ENCODE measurements at regions not wholly inside any gene's neighbourhood (a gene's known extent, or its start where the extent isn't known, plus 50 kb on each side); places are given as distances from the start of the nearest gene placed in this dataset.

GRCh38 chr2:17299891-17300540 lies 218.2 kb downstream of the RAD51AP2 start:
- H3K36me3 ChIP-seq (ENCODE audit: control insufficient read depth in 2 of 3, insufficient read depth in 3 of 3, low read length in 3 of 3) = no peaks in the 10 kb centered on the region
- DNase-seq (no peak), FAIRE-seq (no peak)
- H3K27me3 ChIP-seq (ENCODE audit: control insufficient read depth, insufficient read depth, low read length) = no peaks in the 10 kb centered on the region
- H3K4me3 ChIP-seq (ENCODE audit: low read length in 3 of 3) = no peak overlapping the region
- H3K4me1 ChIP-seq (ENCODE audit: control insufficient read depth in 2 of 3, insufficient read depth in 2 of 3, low read depth in 1 of 3, low read length in 3 of 3) = no peaks in the 10 kb centered on the region
- H3K9me3 ChIP-seq (ENCODE audit: control insufficient read depth in 2 of 3, insufficient read depth in 1 of 3, low read length in 3 of 3) = no peaks in the 10 kb centered on the region
- H3K27ac ChIP-seq (ENCODE audit: low read depth in 2 of 2, low read length in 2 of 2) = no peak overlapping the region
- intact Hi-C loops (cut with DNase I) = no loop called here
- no peak overlapping the region for H3K9ac ChIP-seq (ENCODE audit: low read length in 3 of 3)
- no peak for TF ChIP-seq CTCF (IDR thresholded peaks at IDR 0.05; ENCODE audit: borderline replicate concordance, extremely low read depth, insufficient read depth)

GRCh38 chr2:17298453-17298852 lies 219.8 kb downstream of the RAD51AP2 start:
- Histone ChIP-seq H3K9ac (ENCODE audit: low read length in 3 of 3) (no peak overlapping the region), H3K27ac (ENCODE audit: low read depth in 2 of 2, low read length in 2 of 2) (no peak overlapping the region), H3K36me3 (ENCODE audit: control insufficient read depth in 2 of 3, insufficient read depth in 3 of 3, low read length in 3 of 3) (no peaks in the 10 kb centered on the region), H3K9me3 (ENCODE audit: control insufficient read depth in 2 of 3, insufficient read depth in 1 of 3, low read length in 3 of 3) (no peaks in the 10 kb centered on the region), H3K4me3 (ENCODE audit: low read length in 3 of 3) (no peak overlapping the region), H3K27me3 (ENCODE audit: control insufficient read depth, insufficient read depth, low read length) (no peaks in the 10 kb centered on the region), H3K4me1 (ENCODE audit: control insufficient read depth in 2 of 3, insufficient read depth in 2 of 3, low read depth in 1 of 3, low read length in 3 of 3) (no peaks in the 10 kb centered on the region)
- FAIRE-seq (no peak), DNase-seq (no peak)
- TF ChIP-seq CTCF (IDR thresholded peaks at IDR 0.05; ENCODE audit: borderline replicate concordance, extremely low read depth, insufficient read depth) = no peak
- intact Hi-C loops (cut with DNase I) = no loop called here

- intact Hi-C loops (cut with DNase I) = no loop called here
- H3K27me3 ChIP-seq (ENCODE audit: control insufficient read depth, insufficient read depth, low read length) = no peaks in the 10 kb centered on the region
- TF ChIP-seq CTCF (IDR thresholded peaks at IDR 0.05; ENCODE audit: borderline replicate concordance, extremely low read depth, insufficient read depth) = no peak
- no peak overlapping the region for H3K4me3 ChIP-seq (ENCODE audit: low read length in 3 of 3)
- H3K4me1 ChIP-seq (ENCODE audit: control insufficient read depth in 2 of 3, insufficient read depth in 2 of 3, low read depth in 1 of 3, low read length in 3 of 3) = no peaks in the 10 kb centered on the region
- no peak for DNase-seq
- H3K9me3 ChIP-seq (ENCODE audit: control insufficient read depth in 2 of 3, insufficient read depth in 1 of 3, low read length in 3 of 3) = no peaks in the 10 kb centered on the region
- no peak for FAIRE-seq
- H3K27ac ChIP-seq (ENCODE audit: low read depth in 2 of 2, low read length in 2 of 2) = no peak overlapping the region
- H3K9ac ChIP-seq (ENCODE audit: low read length in 3 of 3) = no peak overlapping the region
- no peaks in the 10 kb centered on the region for H3K36me3 ChIP-seq (ENCODE audit: control insufficient read depth in 2 of 3, insufficient read depth in 3 of 3, low read length in 3 of 3)
These were observed 221.6 kb downstream of the RAD51AP2 start for GRCh38 chr2:17296686-17297085.

GRCh38 chr2:17289669-17290068 lies 228.6 kb downstream of the RAD51AP2 start:
- TF ChIP-seq CTCF (IDR thresholded peaks at IDR 0.05; ENCODE audit: borderline replicate concordance, extremely low read depth, insufficient read depth) = no peak
- intact Hi-C loops (cut with DNase I) = no loop called here
- DNase-seq (no peak), FAIRE-seq (no peak)
- no peaks in the 10 kb centered on the region for H3K36me3 ChIP-seq (ENCODE audit: control insufficient read depth in 2 of 3, insufficient read depth in 3 of 3, low read length in 3 of 3)
- H3K9ac ChIP-seq (ENCODE audit: low read length in 3 of 3) = no peak overlapping the region
- H3K27me3 ChIP-seq (ENCODE audit: control insufficient read depth, insufficient read depth, low read length) = no peaks in the 10 kb centered on the region
- no peaks in the 10 kb centered on the region for H3K4me1 ChIP-seq (ENCODE audit: control insufficient read depth in 2 of 3, insufficient read depth in 2 of 3, low read depth in 1 of 3, low read length in 3 of 3)
- no peak overlapping the region for H3K27ac ChIP-seq (ENCODE audit: low read depth in 2 of 2, low read length in 2 of 2)
- H3K9me3 ChIP-seq (ENCODE audit: control insufficient read depth in 2 of 3, insufficient read depth in 1 of 3, low read length in 3 of 3) = no peaks in the 10 kb centered on the region
- H3K4me3 ChIP-seq (ENCODE audit: low read length in 3 of 3) = no peak overlapping the region
